ENCODE measurements at regions not wholly inside any gene's neighbourhood (a gene's known extent, or its start where the extent isn't known, plus 50 kb on each side); places are given as distances from the start of the nearest gene placed in this dataset.

GRCh38 chr18:40072761-40073160 is 1882.3 kb upstream of the PIK3C3 start:
- WGBS, 2 experiments (ENCODE audit: insufficient coverage in 1 of 2, insufficient read length in 1 of 2): 75 to 90% methylated on average over 2 of the region's 2 CpGs
- no peak overlapping the region for H3K27ac ChIP-seq (ENCODE audit: low read depth, low read length)
- H3K27me3 ChIP-seq (ENCODE audit: control insufficient read depth, insufficient read depth, low read length, poor library complexity, severe bottlenecking): no peaks in the 10 kb centered on the region
- DNase-seq: no peak
- no peak for TF ChIP-seq CTCF (conservative IDR thresholded peaks at IDR 0.05)
- H3K4me3 Mint-ChIP-seq: no peak overlapping the region
- H3K4me1 Mint-ChIP-seq: no peaks in the 10 kb centered on the region
- H3K4me1 ChIP-seq (ENCODE audit: control insufficient read depth, insufficient read depth, low read length): no peaks in the 10 kb centered on the region
- no peak overlapping the region for H3K9ac ChIP-seq (ENCODE audit: extremely low read depth, low read length, poor library complexity, severe bottlenecking)
- H3K4me3 ChIP-seq (ENCODE audit: low read length): no peak overlapping the region
- H3K27ac Mint-ChIP-seq: no peak overlapping the region
- H3K9me3 Mint-ChIP-seq: no peaks in the 10 kb centered on the region
- no peaks in the 10 kb centered on the region for H3K36me3 ChIP-seq (ENCODE audit: control insufficient read depth, insufficient read depth, low read length)
- H3K36me3 Mint-ChIP-seq (ENCODE audit: low read depth): no peaks in the 10 kb centered on the region
- H3K27me3 Mint-ChIP-seq (ENCODE audit: insufficient read depth): no peaks in the 10 kb centered on the region
- no peaks in the 10 kb centered on the region for H3K9me3 ChIP-seq (ENCODE audit: control insufficient read depth, low read length)

- no peaks in the 10 kb centered on the region for H3K9me3 Mint-ChIP-seq
- Histone ChIP-seq H3K4me3 (ENCODE audit: low read length) (no peak overlapping the region), H3K9me3 (ENCODE audit: control insufficient read depth, low read length) (no peaks in the 10 kb centered on the region), H3K27ac (ENCODE audit: low read depth, low read length) (no peak overlapping the region), H3K27me3 (ENCODE audit: control insufficient read depth, insufficient read depth, low read length, poor library complexity, severe bottlenecking) (peaks cover 1% of the 10 kb centered on the region), H3K9ac (ENCODE audit: extremely low read depth, low read length, poor library complexity, severe bottlenecking) (no peak overlapping the region), H3K4me1 (ENCODE audit: control insufficient read depth, insufficient read depth, low read length) (no peaks in the 10 kb centered on the region), H3K36me3 (ENCODE audit: control insufficient read depth, insufficient read depth, low read length) (no peaks in the 10 kb centered on the region)
- DNase-seq: no peak
- no peak overlapping the region for H3K4me3 Mint-ChIP-seq
- WGBS, 2 experiments (ENCODE audit: insufficient coverage in 1 of 2, insufficient read length in 1 of 2): 100% methylated on average over 1 of the region's 1 CpG
- H3K36me3 Mint-ChIP-seq (ENCODE audit: low read depth): no peaks in the 10 kb centered on the region
- H3K4me1 Mint-ChIP-seq: peaks cover 3% of the 10 kb centered on the region
- H3K27me3 Mint-ChIP-seq (ENCODE audit: insufficient read depth): peaks cover 2% of the 10 kb centered on the region
- no peak overlapping the region for H3K27ac Mint-ChIP-seq
- TF ChIP-seq CTCF (conservative IDR thresholded peaks at IDR 0.05): no peak
Measured at GRCh38 chr18:40066368-40066767, 1888.7 kb upstream of the PIK3C3 start.

- Histone ChIP-seq H3K27ac (ENCODE audit: low read depth, low read length) (no peak overlapping the region), H3K9me3 (ENCODE audit: control insufficient read depth, low read length) (no peaks in the 10 kb centered on the region), H3K4me1 (ENCODE audit: control insufficient read depth, insufficient read depth, low read length) (no peaks in the 10 kb centered on the region), H3K4me3 (ENCODE audit: low read length) (no peak overlapping the region), H3K36me3 (ENCODE audit: control insufficient read depth, insufficient read depth, low read length) (no peaks in the 10 kb centered on the region), H3K27me3 (ENCODE audit: control insufficient read depth, insufficient read depth, low read length, poor library complexity, severe bottlenecking) (peaks cover 27% of the 10 kb centered on the region), H3K9ac (ENCODE audit: extremely low read depth, low read length, poor library complexity, severe bottlenecking) (no peak overlapping the region)
- H3K27ac Mint-ChIP-seq: no peak overlapping the region
- H3K36me3 Mint-ChIP-seq (ENCODE audit: low read depth): no peaks in the 10 kb centered on the region
- no peak for TF ChIP-seq CTCF (conservative IDR thresholded peaks at IDR 0.05)
- no peaks in the 10 kb centered on the region for H3K9me3 Mint-ChIP-seq
- no peak overlapping the region for H3K4me3 Mint-ChIP-seq
- peaks cover 22% of the 10 kb centered on the region for H3K27me3 Mint-ChIP-seq (ENCODE audit: insufficient read depth)
- no peak for DNase-seq
- H3K4me1 Mint-ChIP-seq: peaks cover 3% of the 10 kb centered on the region
Measured at GRCh38 chr18:40063488-40063887, 1891.5 kb upstream of the PIK3C3 start.

Measured in endodermal cell (in vitro differentiated cells).